MM.1S (cell line): ENCODE measurements at regions not wholly inside any gene's neighbourhood (a gene's known extent, or its start where the extent isn't known, plus 50 kb on each side); places are given as distances from the start of the nearest gene placed in this dataset.

Experiments used
- CTCF ChIP-seq: fragments of 300-600 bp; sonication (generic); IDR thresholded peaks from 2 replicates; pipeline ENCODE4 v1.5.1; 2016; ENCODE audit warnings: antibody characterized with exemption, low read length, mixed read lengths
- EZH2 ChIP-seq: fragments of 300-600 bp; sonication (generic); optimal IDR thresholded peaks from 2 replicates; pipeline ENCODE3; 2017; ENCODE audit warnings: low read depth, mild to moderate bottlenecking, antibody characterized with exemption, low read length, mixed read lengths
- EZH2phosphoT487 ChIP-seq: fragments of 300-600 bp; sonication (generic); IDR thresholded peaks from 2 replicates; pipeline ENCODE4 v1.6.1; 2018; ENCODE audit warnings: antibody characterized with exemption, low read length

DNA sequence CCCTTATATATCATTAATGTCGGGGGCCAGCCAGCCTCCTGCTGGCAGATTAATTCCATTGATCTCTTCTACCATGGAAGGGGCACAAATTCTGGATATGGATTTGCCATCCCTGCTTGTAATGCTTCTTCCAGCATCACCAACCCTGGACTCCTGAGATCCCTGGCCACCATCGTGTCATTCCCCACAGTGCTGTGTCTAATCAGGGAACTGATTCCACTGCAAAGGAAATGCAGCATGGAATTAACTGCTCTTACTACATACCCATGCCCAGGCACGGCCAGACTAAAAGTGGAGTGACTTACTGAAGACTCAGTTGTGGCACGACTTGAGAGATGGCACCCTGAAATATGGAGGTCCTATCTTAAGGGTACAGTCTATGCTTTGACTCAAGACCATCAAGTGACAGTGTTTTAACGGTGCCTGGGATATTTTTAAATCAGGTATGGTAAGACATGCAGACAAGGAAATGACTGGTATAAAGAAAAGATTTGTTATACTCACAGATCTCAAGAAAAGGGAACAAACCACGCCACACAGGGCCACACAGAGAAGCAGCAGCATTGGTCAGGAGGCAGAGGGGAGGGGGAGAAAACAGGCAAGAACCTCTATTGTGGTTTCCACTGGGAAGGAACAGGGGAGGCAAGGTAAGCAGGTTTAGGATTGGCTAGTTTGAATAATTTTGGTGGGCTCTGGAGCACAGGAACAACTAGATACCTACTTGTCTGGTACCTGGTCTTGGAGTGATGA, 65.1 kb downstream of the IGLL5 start:
- no peak for TF ChIP-seq CTCF
- no peak for TF ChIP-seq EZH2phosphoT487
- TF ChIP-seq EZH2 = no peak
